Vagina (tissue), 2 donors: ENCODE measurements at regions not wholly inside any gene's neighbourhood (a gene's known extent, or its start where the extent isn't known, plus 50 kb on each side); places are given as distances from the start of the nearest gene placed in this dataset.

Source experiments
- CTCF ChIP-seq, 3 experiments: fragments of 450-650 bp in 2 of 3; fragments of 200-600 bp in 1 of 3; sonication (generic) in 1 of 3; IDR thresholded peaks; one replicate each; pipeline ENCODE4 v1.5.1; 2017 to 2019; ENCODE audit warnings: antibody characterized with exemption in 3 of 3, mild to moderate bottlenecking in 2 of 3, moderate library complexity in 2 of 3
- POLR2A ChIP-seq, 2 donors: fragments of 450-650 bp; IDR thresholded peaks; one replicate each; pipeline ENCODE4 v1.6.1; 2017; ENCODE audit warnings: antibody characterized with exemption in 2 of 2, mild to moderate bottlenecking in 2 of 2, moderate library complexity in 2 of 2

- peak; percentile 36 to 66 (median 61) for TF ChIP-seq CTCF (IDR thresholded peaks at IDR 0.05)
- TF ChIP-seq POLR2A (IDR thresholded peaks at IDR 0.05): no peak
Observed at GRCh38 chr14:26984311-26985177, 386.7 kb upstream of the NOVA1 start.
